Fibroblast of the conjunctiva (primary cell): ENCODE measurements at regions not wholly inside any gene's neighbourhood (a gene's known extent, or its start where the extent isn't known, plus 50 kb on each side); places are given as distances from the start of the nearest gene placed in this dataset.
"Not testable (repeated sequence)": the region's sequence is repeated elsewhere in the genome, so short reads cannot be mapped to it uniquely, and the experiment has no call there.

Experiments
- DNase-seq: peaks from one replicate; pipeline ENCODE4 v3.0.0-alpha.2; 2010; ENCODE audit warnings: low read depth

- DNase-seq, result no peak
Measured at GRCh38 chrX:116863029-116863428, 400.3 kb upstream of the CT83 start.

- DNase-seq, result no peak
Measured at GRCh38 chrX:116862340-116862739, 399.6 kb upstream of the CT83 start.

- no peak for DNase-seq
Measured at GRCh38 chrX:116841290-116841689, 378.5 kb upstream of the CT83 start.

GRCh38 chrX:116827063-116827462 is 364.3 kb upstream of the CT83 start:
- no peak for DNase-seq

GRCh38 chrX:116824785-116825184 is 362.0 kb upstream of the CT83 start:
- no peak for DNase-seq

- DNase-seq, result no peak
Measured at GRCh38 chrX:116823677-116824076, 360.9 kb upstream of the CT83 start.

- no peak for DNase-seq
Measured at GRCh38 chrX:116806288-116806802, 343.6 kb upstream of the CT83 start.

- no peak for DNase-seq
Measured at GRCh38 chrX:116801943-116802342, 339.2 kb upstream of the CT83 start.

- DNase-seq, result no peak
Measured at GRCh38 chrX:116781926-116782325, 319.1 kb upstream of the CT83 start.

- DNase-seq, result no peak
Measured at GRCh38 chrX:116757491-116757890, 294.7 kb upstream of the CT83 start.

GRCh38 chrX:116756958-116757357 is 294.2 kb upstream of the CT83 start:
- no peak for DNase-seq

GRCh38 chrX:116749943-116750342 is 287.2 kb upstream of the CT83 start:
- peak; percentile 8 for DNase-seq

- no peak for DNase-seq
Measured at GRCh38 chrX:116732214-116732613, 269.4 kb upstream of the CT83 start.

GRCh38 chrX:116726806-116727205 is 264.0 kb upstream of the CT83 start:
- DNase-seq, result no peak

GRCh38 chrX:116694046-116694445 is 231.3 kb upstream of the CT83 start:
- DNase-seq, result no peak

GRCh38 chrX:116679544-116679943 is 216.8 kb upstream of the CT83 start:
- not testable (repeated sequence) for DNase-seq

GRCh38 chrX:116667346-116668134 is 204.8 kb upstream of the CT83 start:
- DNase-seq, result no peak

- DNase-seq, result no peak
Measured at GRCh38 chrX:116657071-116657470, 194.3 kb upstream of the CT83 start.

- DNase-seq, result no peak
Measured at GRCh38 chrX:116628464-116628863, 165.7 kb upstream of the CT83 start.

GRCh38 chrX:116618546-116618945 is 155.8 kb upstream of the CT83 start:
- no peak for DNase-seq

- DNase-seq, result no peak
Measured at GRCh38 chrX:116607776-116608175, 145.0 kb upstream of the CT83 start.

- no peak for DNase-seq
Measured at GRCh38 chrX:116605576-116605975, 142.8 kb upstream of the CT83 start.

GRCh38 chrX:116596010-116596409 is 133.2 kb upstream of the CT83 start:
- DNase-seq, result no peak
